ENCODE measurements at regions not wholly inside any gene's neighbourhood (a gene's known extent, or its start where the extent isn't known, plus 50 kb on each side); places are given as distances from the start of the nearest gene placed in this dataset.

GRCh38 chr20:29298759-29299613 lies 1958.5 kb upstream of the DEFB115 start:
- Histone ChIP-seq H3K9me2 (replicated peaks; ENCODE audit: insufficient read depth, low read length) (no peaks in the 10 kb centered on the region), H3K9me3 (replicated peaks; ENCODE audit: insufficient read depth, low read length) (no peaks in the 10 kb centered on the region), H3K79me2 (ENCODE audit: low read length) (no peaks in the 10 kb centered on the region), H4K20me1 (ENCODE audit: insufficient read depth, low read length) (no peaks in the 10 kb centered on the region), H3F3A (ENCODE audit: insufficient read depth, low read length) (no peaks in the 10 kb centered on the region), H3K27me3 (replicated peaks; ENCODE audit: insufficient read depth, low read length) (no peaks in the 10 kb centered on the region), H2AFZ (ENCODE audit: low read length) (no peak overlapping the region), H3K9ac (ENCODE audit: low read length) (no peak overlapping the region), H3K4me1 (ENCODE audit: low read length) (no peaks in the 10 kb centered on the region), H3K4me2 (ENCODE audit: low read depth, low read length) (no peak overlapping the region), H3K36me3 (replicated peaks; ENCODE audit: insufficient read depth, low read length) (no peaks in the 10 kb centered on the region), H3K27ac (ENCODE audit: low read length) (no peak overlapping the region), H3K4me3 (ENCODE audit: low read length) (no peak overlapping the region)
- TF ChIP-seq EZH2phosphoT487 (IDR thresholded peaks at IDR 0.05; ENCODE audit: low read length) (no peak), EZH2 (optimal IDR thresholded peaks at IDR 0.05; ENCODE audit: low read depth, low read length) (no peak)
- TF ChIP-seq, protein P1, sequence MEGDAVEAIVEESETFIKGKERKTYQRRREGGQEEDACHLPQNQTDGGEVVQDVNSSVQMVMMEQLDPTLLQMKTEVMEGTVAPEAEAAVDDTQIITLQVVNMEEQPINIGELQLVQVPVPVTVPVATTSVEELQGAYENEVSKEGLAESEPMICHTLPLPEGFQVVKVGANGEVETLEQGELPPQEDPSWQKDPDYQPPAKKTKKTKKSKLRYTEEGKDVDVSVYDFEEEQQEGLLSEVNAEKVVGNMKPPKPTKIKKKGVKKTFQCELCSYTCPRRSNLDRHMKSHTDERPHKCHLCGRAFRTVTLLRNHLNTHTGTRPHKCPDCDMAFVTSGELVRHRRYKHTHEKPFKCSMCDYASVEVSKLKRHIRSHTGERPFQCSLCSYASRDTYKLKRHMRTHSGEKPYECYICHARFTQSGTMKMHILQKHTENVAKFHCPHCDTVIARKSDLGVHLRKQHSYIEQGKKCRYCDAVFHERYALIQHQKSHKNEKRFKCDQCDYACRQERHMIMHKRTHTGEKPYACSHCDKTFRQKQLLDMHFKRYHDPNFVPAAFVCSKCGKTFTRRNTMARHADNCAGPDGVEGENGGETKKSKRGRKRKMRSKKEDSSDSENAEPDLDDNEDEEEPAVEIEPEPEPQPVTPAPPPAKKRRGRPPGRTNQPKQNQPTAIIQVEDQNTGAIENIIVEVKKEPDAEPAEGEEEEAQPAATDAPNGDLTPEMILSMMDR (IDR thresholded peaks at IDR 0.05; ENCODE audit: low read length): no peak
- DNase-seq: no peak

- H3K27me3 ChIP-seq (replicated peaks; ENCODE audit: insufficient read depth, low read length): no peaks in the 10 kb centered on the region
- no peak for DNase-seq
- no peak overlapping the region for H2AFZ ChIP-seq (ENCODE audit: low read length)
- no peaks in the 10 kb centered on the region for H3K9me2 ChIP-seq (replicated peaks; ENCODE audit: insufficient read depth, low read length)
- H3K4me2 ChIP-seq (ENCODE audit: low read depth, low read length): no peak overlapping the region
- no peaks in the 10 kb centered on the region for H3K9me3 ChIP-seq (replicated peaks; ENCODE audit: insufficient read depth, low read length)
- no peak overlapping the region for H3K4me3 ChIP-seq (ENCODE audit: low read length)
- H3K36me3 ChIP-seq (replicated peaks; ENCODE audit: insufficient read depth, low read length): no peaks in the 10 kb centered on the region
- no peaks in the 10 kb centered on the region for H4K20me1 ChIP-seq (ENCODE audit: insufficient read depth, low read length)
- no peak overlapping the region for H3K27ac ChIP-seq (ENCODE audit: low read length)
- no peaks in the 10 kb centered on the region for H3F3A ChIP-seq (ENCODE audit: insufficient read depth, low read length)
- no peaks in the 10 kb centered on the region for H3K4me1 ChIP-seq (ENCODE audit: low read length)
- no peak overlapping the region for H3K9ac ChIP-seq (ENCODE audit: low read length)
- TF ChIP-seq EZH2phosphoT487 (IDR thresholded peaks at IDR 0.05; ENCODE audit: low read length) (no peak), EZH2 (optimal IDR thresholded peaks at IDR 0.05; ENCODE audit: low read depth, low read length) (no peak)
- TF ChIP-seq, protein P1 (IDR thresholded peaks at IDR 0.05; ENCODE audit: low read length): no peak
- H3K79me2 ChIP-seq (ENCODE audit: low read length): no peaks in the 10 kb centered on the region
These were observed 1957.5 kb upstream of the DEFB115 start for GRCh38 chr20:29299811-29300578.

DNA sequence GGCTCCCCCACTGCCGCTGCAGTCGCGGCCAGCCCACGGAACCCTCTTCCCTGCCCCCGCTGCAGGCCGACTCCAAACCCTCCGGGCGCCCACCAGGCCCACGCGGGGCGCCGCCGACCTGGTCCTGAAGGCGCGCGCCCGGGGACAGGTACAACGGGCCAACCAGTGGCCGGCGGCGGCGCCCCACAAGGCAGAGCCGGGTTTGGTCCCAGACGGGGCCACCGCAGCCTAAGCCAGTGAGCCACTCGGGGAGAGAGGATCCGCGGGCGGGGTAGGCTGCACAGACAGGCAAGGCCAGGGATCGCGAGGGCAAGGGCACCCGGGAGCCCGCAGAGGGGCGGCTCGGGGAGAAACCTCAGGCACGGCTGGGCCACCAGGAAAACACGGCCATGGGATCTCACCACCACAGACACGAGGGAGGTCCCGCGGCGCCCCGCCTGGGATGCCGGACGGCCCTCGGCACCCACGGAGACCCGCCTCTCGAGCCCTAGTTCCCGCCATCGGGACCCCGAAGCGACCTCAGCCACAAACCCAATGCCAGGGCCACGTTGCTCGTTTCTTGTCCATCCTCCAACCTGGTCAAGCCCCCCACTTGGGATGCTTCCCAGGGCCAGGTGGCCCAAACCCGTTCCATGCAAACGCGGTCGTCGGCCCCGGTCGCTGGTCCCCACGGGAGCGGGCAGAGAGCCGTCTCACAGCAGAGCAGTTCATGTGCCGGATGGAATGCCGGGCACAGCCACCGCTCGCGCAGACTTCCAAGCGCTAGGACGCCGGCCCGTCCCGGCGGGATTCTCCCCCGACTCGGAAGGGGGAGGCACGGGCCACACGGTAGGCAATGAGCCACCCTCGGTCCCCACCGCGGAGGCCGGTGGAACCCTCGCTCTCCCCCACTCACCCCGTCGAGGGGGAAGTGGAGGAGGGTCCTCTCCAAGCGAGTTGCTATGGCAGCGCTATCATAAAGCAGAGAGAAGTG lies 1956.6 kb upstream of the DEFB115 start:
- H3K27ac ChIP-seq (ENCODE audit: low read length): no peak overlapping the region
- no peak overlapping the region for H3K4me2 ChIP-seq (ENCODE audit: low read depth, low read length)
- no peaks in the 10 kb centered on the region for H3K36me3 ChIP-seq (replicated peaks; ENCODE audit: insufficient read depth, low read length)
- H3K4me3 ChIP-seq (ENCODE audit: low read length): no peak overlapping the region
- no peaks in the 10 kb centered on the region for H4K20me1 ChIP-seq (ENCODE audit: insufficient read depth, low read length)
- H3K9ac ChIP-seq (ENCODE audit: low read length): no peak overlapping the region
- no peak overlapping the region for H2AFZ ChIP-seq (ENCODE audit: low read length)
- no peak for DNase-seq
- TF ChIP-seq, protein P1 (IDR thresholded peaks at IDR 0.05; ENCODE audit: low read length): no peak
- no peaks in the 10 kb centered on the region for H3F3A ChIP-seq (ENCODE audit: insufficient read depth, low read length)
- H3K9me3 ChIP-seq (replicated peaks; ENCODE audit: insufficient read depth, low read length): no peaks in the 10 kb centered on the region
- H3K79me2 ChIP-seq (ENCODE audit: low read length): no peaks in the 10 kb centered on the region
- no peaks in the 10 kb centered on the region for H3K4me1 ChIP-seq (ENCODE audit: low read length)
- no peaks in the 10 kb centered on the region for H3K9me2 ChIP-seq (replicated peaks; ENCODE audit: insufficient read depth, low read length)
- H3K27me3 ChIP-seq (replicated peaks; ENCODE audit: insufficient read depth, low read length): no peaks in the 10 kb centered on the region
